Endothelial cell (in vitro differentiated cells): ENCODE measurements at regions not wholly inside any gene's neighbourhood (a gene's known extent, or its start where the extent isn't known, plus 50 kb on each side); places are given as distances from the start of the nearest gene placed in this dataset.

ENCODE experiments used
- DNase-seq: peaks from one replicate; pipeline ENCODE4 v3.0.0; 2021; ENCODE audit warnings: low spot score
- H3K27ac Mint-ChIP-seq: one replicate; pipeline ENCODE4 v1.8.0; 2021; ENCODE audit warnings: mixed read lengths, inconsistent platforms; ENCODE audit not compliant: unreplicated experiment
- H3K27me3 Mint-ChIP-seq: one replicate; pipeline ENCODE4 v1.8.0; 2021; ENCODE audit warnings: mild to moderate bottlenecking, moderate library complexity, mixed read lengths, inconsistent platforms; ENCODE audit not compliant: unreplicated experiment
- H3K36me3 Mint-ChIP-seq: one replicate; pipeline ENCODE4 v1.8.0; 2021; ENCODE audit warnings: mild to moderate bottlenecking, low read depth, mixed read lengths, inconsistent platforms; ENCODE audit not compliant: unreplicated experiment
- H3K4me1 Mint-ChIP-seq: one replicate; pipeline ENCODE4 v1.8.0; 2021; ENCODE audit warnings: mild to moderate bottlenecking, mixed read lengths, inconsistent platforms; ENCODE audit not compliant: unreplicated experiment
- H3K4me3 Mint-ChIP-seq: one replicate; pipeline ENCODE4 v1.8.0; 2021; ENCODE audit warnings: mild to moderate bottlenecking, mixed read lengths, inconsistent platforms; ENCODE audit not compliant: unreplicated experiment
- H3K9me3 Mint-ChIP-seq: one replicate; pipeline ENCODE4 v1.8.0; 2021; ENCODE audit warnings: mixed read lengths, inconsistent platforms; ENCODE audit not compliant: unreplicated experiment
- TF ChIP-seq, protein P1 (sequence below): fragments of 200-600 bp; sonication (generic); IDR thresholded peaks from one replicate; pipeline ENCODE4 v1.5.0; 2021; ENCODE audit warnings: antibody characterized with exemption; ENCODE audit not compliant: unreplicated experiment

DNA sequence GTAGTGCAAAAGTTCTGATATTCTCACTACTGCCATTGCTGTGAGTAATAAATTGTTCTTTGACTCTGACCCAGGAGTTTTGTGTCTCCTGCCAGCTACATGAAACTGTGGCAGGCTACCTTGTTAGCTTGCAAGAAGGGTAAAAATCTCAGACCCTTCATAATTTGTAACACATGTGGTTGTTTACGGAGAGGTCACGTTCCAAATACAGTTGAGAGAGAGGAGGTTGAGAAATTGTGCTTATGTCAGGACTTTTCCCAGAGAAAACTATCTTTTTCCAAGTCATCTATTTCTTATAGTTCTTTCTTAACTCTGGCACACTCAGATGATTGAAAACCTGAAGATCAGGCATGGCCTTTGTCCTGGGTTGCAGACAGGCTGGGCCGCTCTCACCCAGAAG lies 114.4 kb upstream of the SVIL start:
- peaks cover 14% of the 10 kb centered on the region for H3K4me1 Mint-ChIP-seq
- H3K4me3 Mint-ChIP-seq: no peak overlapping the region
- no peaks in the 10 kb centered on the region for H3K9me3 Mint-ChIP-seq
- peaks cover 2% of the 10 kb centered on the region for H3K27me3 Mint-ChIP-seq
- no peaks in the 10 kb centered on the region for H3K36me3 Mint-ChIP-seq
- H3K27ac Mint-ChIP-seq: no peak overlapping the region
- no peak for DNase-seq
- TF ChIP-seq, protein P1, sequence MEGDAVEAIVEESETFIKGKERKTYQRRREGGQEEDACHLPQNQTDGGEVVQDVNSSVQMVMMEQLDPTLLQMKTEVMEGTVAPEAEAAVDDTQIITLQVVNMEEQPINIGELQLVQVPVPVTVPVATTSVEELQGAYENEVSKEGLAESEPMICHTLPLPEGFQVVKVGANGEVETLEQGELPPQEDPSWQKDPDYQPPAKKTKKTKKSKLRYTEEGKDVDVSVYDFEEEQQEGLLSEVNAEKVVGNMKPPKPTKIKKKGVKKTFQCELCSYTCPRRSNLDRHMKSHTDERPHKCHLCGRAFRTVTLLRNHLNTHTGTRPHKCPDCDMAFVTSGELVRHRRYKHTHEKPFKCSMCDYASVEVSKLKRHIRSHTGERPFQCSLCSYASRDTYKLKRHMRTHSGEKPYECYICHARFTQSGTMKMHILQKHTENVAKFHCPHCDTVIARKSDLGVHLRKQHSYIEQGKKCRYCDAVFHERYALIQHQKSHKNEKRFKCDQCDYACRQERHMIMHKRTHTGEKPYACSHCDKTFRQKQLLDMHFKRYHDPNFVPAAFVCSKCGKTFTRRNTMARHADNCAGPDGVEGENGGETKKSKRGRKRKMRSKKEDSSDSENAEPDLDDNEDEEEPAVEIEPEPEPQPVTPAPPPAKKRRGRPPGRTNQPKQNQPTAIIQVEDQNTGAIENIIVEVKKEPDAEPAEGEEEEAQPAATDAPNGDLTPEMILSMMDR: no peak

DNA sequence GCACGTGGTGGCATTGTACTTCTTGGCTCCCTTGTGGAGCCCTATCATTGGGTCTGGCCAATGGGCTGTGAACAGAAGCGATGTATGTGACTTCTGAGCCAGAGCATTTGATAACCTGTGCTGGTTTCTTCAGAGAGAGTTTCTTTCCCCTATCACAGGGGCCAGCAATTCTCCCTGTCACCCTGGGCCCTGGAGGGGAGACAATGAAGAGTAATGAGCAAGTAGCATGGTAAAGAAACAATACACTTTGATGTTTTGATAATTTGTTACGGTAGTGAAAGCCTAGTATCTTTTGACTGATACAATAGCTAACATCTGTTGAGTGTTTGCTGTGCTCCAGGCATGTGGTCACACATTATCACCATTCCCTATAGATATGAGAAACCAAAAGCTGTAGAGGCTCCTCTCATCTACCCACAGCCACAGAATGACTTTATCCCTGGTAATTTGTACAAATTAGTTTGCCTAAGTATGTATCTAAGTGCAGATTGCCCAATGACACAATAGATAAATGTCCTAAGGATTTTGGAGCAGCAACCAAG lies 113.4 kb upstream of the SVIL start:
- Mint-ChIP-seq H3K4me3 (no peak overlapping the region), H3K36me3 (no peaks in the 10 kb centered on the region), H3K27ac (no peak overlapping the region), H3K4me1 (peaks cover 14% of the 10 kb centered on the region), H3K9me3 (no peaks in the 10 kb centered on the region), H3K27me3 (peaks cover 2% of the 10 kb centered on the region)
- TF ChIP-seq, protein P1: no peak
- DNase-seq: no peak

DNA sequence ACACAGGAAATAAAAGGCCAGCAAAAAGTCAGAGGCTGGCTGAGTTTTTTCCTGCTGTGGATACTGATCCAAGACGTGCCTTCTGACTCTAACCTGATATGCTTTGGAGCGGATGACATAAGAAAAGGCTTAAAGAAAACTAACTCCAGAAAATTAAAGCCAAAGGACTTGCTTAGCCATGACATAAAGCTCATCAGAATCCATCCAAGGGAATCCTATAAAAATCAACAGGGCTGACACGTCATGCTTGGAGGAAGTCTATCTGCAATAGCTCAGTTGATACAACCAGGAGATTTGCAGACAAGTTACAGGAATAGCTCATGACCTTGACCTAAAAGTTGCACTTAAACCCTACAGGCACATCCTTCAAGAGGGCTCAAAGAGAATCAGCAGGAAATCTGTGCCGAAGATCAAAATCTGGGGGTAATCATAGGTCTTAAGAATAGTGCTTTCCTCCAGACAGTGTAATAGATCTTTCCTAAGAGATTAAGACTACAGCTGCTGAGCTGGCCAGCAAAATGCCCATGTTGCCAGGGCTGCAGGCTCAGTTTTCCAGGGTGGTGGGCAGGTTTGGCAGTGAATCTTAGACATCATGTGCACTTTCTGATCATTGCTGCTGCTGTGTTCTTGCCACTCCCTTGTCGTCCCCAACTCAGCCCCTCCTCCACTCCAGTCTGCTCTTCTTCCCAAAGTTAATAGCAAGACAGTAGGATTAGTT lies 111.5 kb upstream of the SVIL start:
- Mint-ChIP-seq H3K4me3 (no peak overlapping the region), H3K36me3 (no peaks in the 10 kb centered on the region), H3K27me3 (peaks cover 2% of the 10 kb centered on the region), H3K4me1 (peaks cover 14% of the 10 kb centered on the region), H3K9me3 (no peaks in the 10 kb centered on the region), H3K27ac (no peak overlapping the region)
- no peak for DNase-seq
- TF ChIP-seq, protein P1: no peak

DNA sequence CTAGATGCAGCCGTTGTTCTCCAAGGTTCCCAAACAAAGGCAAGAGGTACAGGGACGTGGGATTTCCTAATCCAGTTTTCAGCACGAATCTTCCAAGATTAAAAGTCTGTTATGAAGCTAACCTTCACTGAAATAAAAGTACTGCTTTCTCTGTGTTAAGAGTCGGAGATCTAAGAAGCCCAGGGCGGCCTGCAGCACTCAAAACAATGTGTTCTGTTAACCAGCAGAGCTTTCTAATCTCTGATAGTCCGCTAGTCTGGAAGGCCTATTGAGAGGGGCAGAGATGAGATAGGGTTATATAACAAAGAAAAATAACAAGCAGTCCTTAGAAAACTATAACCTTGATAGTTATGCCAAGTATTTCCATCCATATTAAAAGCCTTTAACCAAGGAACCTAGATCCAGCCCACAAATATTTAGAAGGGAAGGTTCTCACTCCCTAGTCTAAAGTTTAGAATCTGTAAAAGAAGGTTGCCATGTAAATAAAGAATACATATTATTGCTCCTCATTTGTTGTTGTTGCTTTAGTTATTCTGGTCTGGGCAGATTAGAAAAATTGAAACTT lies 106.3 kb upstream of the SVIL start:
- no peaks in the 10 kb centered on the region for H3K9me3 Mint-ChIP-seq
- no peak overlapping the region for H3K4me3 Mint-ChIP-seq
- no peaks in the 10 kb centered on the region for H3K36me3 Mint-ChIP-seq
- TF ChIP-seq, protein P1: no peak
- H3K27me3 Mint-ChIP-seq: peaks cover 12% of the 10 kb centered on the region
- DNase-seq: no peak
- H3K4me1 Mint-ChIP-seq: peaks cover 24% of the 10 kb centered on the region
- no peak overlapping the region for H3K27ac Mint-ChIP-seq

DNA sequence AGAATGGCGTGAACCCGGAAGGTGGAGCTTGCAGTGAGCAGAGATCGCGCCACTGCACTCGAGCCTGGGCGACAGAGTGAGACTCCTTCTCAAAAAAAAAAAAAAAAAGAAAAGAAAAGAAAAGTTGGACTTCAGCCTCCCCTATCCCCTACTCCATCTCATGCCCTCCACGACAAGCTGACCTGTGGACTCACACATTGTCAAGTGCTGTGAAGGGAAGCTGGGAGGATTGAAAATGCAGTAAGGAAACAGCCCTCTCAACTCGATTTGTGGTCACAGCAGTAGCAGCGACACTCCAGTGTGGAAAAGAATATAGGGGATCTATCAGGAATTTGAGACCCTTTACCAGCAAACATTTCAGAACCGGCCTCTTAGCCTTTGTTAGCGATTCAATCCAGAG lies 103.6 kb upstream of the SVIL start:
- no peak overlapping the region for H3K27ac Mint-ChIP-seq
- peaks cover 16% of the 10 kb centered on the region for H3K27me3 Mint-ChIP-seq
- TF ChIP-seq, protein P1: no peak
- H3K4me1 Mint-ChIP-seq: peaks cover 29% of the 10 kb centered on the region
- no peaks in the 10 kb centered on the region for H3K36me3 Mint-ChIP-seq
- no peak overlapping the region for H3K4me3 Mint-ChIP-seq
- no peaks in the 10 kb centered on the region for H3K9me3 Mint-ChIP-seq
- DNase-seq: no peak
